ENCODE measurements at regions not wholly inside any gene's neighbourhood (a gene's known extent, or its start where the extent isn't known, plus 50 kb on each side); places are given as distances from the start of the nearest gene placed in this dataset.

- no peak for TF ChIP-seq EP300 (IDR thresholded peaks at IDR 0.05)
- TF ChIP-seq POLR2A (IDR thresholded peaks at IDR 0.05) = no peak
Measured at GRCh38 chr12:5364036-5364770, 67.7 kb upstream of the NTF3 start.

All from stomach (tissue), 4 donors.